HL-60 (cell line): ENCODE measurements at regions not wholly inside any gene's neighbourhood (a gene's known extent, or its start where the extent isn't known, plus 50 kb on each side); places are given as distances from the start of the nearest gene placed in this dataset.

Experiments used
- CTCF ChIP-seq: IDR thresholded peaks from one replicate; pipeline ENCODE4 v1.5.1; 2011; ENCODE audit warnings: low read length, control low read depth, inconsistent platforms; ENCODE audit not compliant: insufficient read depth
- GABPA ChIP-seq: IDR thresholded peaks from 2 replicates; pipeline ENCODE4 v1.6.1; 2012; ENCODE audit warnings: low read depth
- POLR2AphosphoS5 ChIP-seq: IDR thresholded peaks from 2 replicates; pipeline ENCODE4 v1.6.1; 2012; ENCODE audit warnings: low read depth
- SPI1 ChIP-seq: IDR thresholded peaks from 2 replicates; pipeline ENCODE4 v1.6.1; 2012; ENCODE audit warnings: low read depth, mild to moderate bottlenecking, borderline replicate concordance
- TF ChIP-seq, protein P1 (sequence below): IDR thresholded peaks from 2 replicates; pipeline ENCODE4 v1.6.1; 2012; ENCODE audit warnings: low read depth; ENCODE audit not compliant: insufficient replicate concordance

DNA sequence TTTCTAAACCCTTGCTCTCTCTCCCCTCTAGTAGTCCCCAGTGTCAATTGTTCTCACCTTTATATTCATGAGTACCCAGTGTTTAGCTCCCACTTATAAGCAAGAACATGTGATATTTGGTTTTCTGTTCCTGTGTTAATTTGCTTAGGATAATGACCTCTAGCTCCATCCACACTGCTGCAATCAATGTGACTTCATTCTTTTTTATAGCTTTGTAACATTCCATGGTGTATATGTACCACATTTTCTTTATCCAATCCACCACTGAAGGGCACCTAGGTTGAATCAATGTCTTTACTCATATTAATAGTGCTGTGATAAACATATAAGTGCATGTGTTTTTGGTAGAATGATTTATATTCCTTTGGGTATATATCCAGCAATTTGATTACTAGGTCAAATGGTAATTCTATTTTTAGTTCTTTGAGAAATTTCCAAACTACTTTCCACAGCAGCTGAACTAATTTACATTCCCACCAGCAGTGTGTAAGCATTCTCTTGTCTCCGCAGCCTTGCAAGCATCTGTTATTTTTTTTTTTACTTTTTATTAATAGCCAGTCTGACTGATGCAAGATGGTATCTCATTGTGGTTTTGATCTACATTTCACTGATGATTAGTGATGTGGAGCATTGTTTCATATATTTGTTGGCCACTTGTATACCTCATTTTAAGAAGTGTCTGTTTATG is 277.8 kb downstream of the LTN1 start:
- TF ChIP-seq, protein P1, sequence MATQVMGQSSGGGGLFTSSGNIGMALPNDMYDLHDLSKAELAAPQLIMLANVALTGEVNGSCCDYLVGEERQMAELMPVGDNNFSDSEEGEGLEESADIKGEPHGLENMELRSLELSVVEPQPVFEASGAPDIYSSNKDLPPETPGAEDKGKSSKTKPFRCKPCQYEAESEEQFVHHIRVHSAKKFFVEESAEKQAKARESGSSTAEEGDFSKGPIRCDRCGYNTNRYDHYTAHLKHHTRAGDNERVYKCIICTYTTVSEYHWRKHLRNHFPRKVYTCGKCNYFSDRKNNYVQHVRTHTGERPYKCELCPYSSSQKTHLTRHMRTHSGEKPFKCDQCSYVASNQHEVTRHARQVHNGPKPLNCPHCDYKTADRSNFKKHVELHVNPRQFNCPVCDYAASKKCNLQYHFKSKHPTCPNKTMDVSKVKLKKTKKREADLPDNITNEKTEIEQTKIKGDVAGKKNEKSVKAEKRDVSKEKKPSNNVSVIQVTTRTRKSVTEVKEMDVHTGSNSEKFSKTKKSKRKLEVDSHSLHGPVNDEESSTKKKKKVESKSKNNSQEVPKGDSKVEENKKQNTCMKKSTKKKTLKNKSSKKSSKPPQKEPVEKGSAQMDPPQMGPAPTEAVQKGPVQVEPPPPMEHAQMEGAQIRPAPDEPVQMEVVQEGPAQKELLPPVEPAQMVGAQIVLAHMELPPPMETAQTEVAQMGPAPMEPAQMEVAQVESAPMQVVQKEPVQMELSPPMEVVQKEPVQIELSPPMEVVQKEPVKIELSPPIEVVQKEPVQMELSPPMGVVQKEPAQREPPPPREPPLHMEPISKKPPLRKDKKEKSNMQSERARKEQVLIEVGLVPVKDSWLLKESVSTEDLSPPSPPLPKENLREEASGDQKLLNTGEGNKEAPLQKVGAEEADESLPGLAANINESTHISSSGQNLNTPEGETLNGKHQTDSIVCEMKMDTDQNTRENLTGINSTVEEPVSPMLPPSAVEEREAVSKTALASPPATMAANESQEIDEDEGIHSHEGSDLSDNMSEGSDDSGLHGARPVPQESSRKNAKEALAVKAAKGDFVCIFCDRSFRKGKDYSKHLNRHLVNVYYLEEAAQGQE: no peak
- TF ChIP-seq CTCF (no peak), POLR2AphosphoS5 (no peak), SPI1 (no peak), GABPA (no peak)
